Liver (tissue), 3 donors: ENCODE measurements at regions not wholly inside any gene's neighbourhood (a gene's known extent, or its start where the extent isn't known, plus 50 kb on each side); places are given as distances from the start of the nearest gene placed in this dataset.

Experiments used
- CTCF ChIP-seq: fragments of 150-350 bp; IDR thresholded peaks from 2 replicates; pipeline ENCODE4 v1.5.1; 2017; ENCODE audit warnings: improper control_type of control experiment, low read depth, low read length; ENCODE audit not compliant: missing input control
- TAF1 ChIP-seq: conservative IDR thresholded peaks from 2 replicates; pipeline ENCODE4 v1.6.1; 2016; ENCODE audit warnings: antibody characterized with exemption, mild to moderate bottlenecking
- ZBTB33 ChIP-seq: IDR thresholded peaks from 2 replicates; pipeline ENCODE4 v1.6.1; 2016; ENCODE audit warnings: antibody characterized with exemption
- TF ChIP-seq, protein P1 (sequence below): IDR thresholded peaks from 2 replicates; pipeline ENCODE4 v1.6.1; 2016; ENCODE audit warnings: antibody characterized with exemption, mild to moderate bottlenecking
- TF ChIP-seq, protein P2 (sequence below): IDR thresholded peaks from 2 replicates; pipeline ENCODE4 v1.6.1; 2016; ENCODE audit warnings: antibody characterized with exemption
- donor health status: healthy.
- donor health status: healthy.

GRCh38 chr4:185998791-185999190 lies 70.2 kb upstream of the TLR3 start:
- TF ChIP-seq, protein P1, sequence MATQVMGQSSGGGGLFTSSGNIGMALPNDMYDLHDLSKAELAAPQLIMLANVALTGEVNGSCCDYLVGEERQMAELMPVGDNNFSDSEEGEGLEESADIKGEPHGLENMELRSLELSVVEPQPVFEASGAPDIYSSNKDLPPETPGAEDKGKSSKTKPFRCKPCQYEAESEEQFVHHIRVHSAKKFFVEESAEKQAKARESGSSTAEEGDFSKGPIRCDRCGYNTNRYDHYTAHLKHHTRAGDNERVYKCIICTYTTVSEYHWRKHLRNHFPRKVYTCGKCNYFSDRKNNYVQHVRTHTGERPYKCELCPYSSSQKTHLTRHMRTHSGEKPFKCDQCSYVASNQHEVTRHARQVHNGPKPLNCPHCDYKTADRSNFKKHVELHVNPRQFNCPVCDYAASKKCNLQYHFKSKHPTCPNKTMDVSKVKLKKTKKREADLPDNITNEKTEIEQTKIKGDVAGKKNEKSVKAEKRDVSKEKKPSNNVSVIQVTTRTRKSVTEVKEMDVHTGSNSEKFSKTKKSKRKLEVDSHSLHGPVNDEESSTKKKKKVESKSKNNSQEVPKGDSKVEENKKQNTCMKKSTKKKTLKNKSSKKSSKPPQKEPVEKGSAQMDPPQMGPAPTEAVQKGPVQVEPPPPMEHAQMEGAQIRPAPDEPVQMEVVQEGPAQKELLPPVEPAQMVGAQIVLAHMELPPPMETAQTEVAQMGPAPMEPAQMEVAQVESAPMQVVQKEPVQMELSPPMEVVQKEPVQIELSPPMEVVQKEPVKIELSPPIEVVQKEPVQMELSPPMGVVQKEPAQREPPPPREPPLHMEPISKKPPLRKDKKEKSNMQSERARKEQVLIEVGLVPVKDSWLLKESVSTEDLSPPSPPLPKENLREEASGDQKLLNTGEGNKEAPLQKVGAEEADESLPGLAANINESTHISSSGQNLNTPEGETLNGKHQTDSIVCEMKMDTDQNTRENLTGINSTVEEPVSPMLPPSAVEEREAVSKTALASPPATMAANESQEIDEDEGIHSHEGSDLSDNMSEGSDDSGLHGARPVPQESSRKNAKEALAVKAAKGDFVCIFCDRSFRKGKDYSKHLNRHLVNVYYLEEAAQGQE, result no peak
- no peak for TF ChIP-seq TAF1
- no peak for TF ChIP-seq CTCF
- no peak for TF ChIP-seq ZBTB33
- TF ChIP-seq, protein P2, sequence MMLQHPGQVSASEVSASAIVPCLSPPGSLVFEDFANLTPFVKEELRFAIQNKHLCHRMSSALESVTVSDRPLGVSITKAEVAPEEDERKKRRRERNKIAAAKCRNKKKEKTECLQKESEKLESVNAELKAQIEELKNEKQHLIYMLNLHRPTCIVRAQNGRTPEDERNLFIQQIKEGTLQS, result no peak
